MCF 10A (cell line): ENCODE measurements at regions not wholly inside any gene's neighbourhood (a gene's known extent, or its start where the extent isn't known, plus 50 kb on each side); places are given as distances from the start of the nearest gene placed in this dataset.
A peak's percentile ranks its signal among the peaks of the same experiment; 100 is the strongest.

Experiments used
- BruUV-seq: library from RNA; stranded (reverse); fragments of 400-500 nt; replicated peaks from 2 replicates; lab custom pipeline; 2021; lab: Mats Ljungman, UMichigan
- CTCF ChIA-PET: fragments of 300-600 bp; sonication (Branson Sonifier 250); formaldehyde crosslinking; extraction: SDS; loops from one replicate; lab custom pipeline; 2021; ENCODE audit warnings: antibody characterized with exemption, inconsistent platforms; lab: Yijun Ruan, JAX
- POLR2A ChIA-PET: fragments of 300-600, 350-650 bp; sonication (Branson Sonifier 250); formaldehyde crosslinking; extraction: SDS; loops from one replicate; lab custom pipeline; 2020; ENCODE audit warnings: antibody characterized with exemption, inconsistent platforms; lab: Yijun Ruan, JAX
- DNase-seq: peaks from one replicate; pipeline ENCODE4 v3.0.0-alpha.2; 2018; ENCODE audit not compliant: unreplicated experiment
- H3K27ac Mint-ChIP-seq: one replicate; pipeline ENCODE4 v1.8.0; 2022; ENCODE audit warnings: mild to moderate bottlenecking, low read depth, mixed read lengths; ENCODE audit not compliant: unreplicated experiment
- H3K27me3 Mint-ChIP-seq: one replicate; pipeline ENCODE4 v1.8.0; 2022; ENCODE audit warnings: mixed read lengths; ENCODE audit not compliant: insufficient read depth, unreplicated experiment
- H3K36me3 Mint-ChIP-seq: one replicate; pipeline ENCODE4 v1.8.0; 2022; ENCODE audit warnings: mild to moderate bottlenecking, moderate library complexity, mixed read lengths; ENCODE audit not compliant: insufficient read depth, unreplicated experiment
- H3K4me1 Mint-ChIP-seq: one replicate; pipeline ENCODE4 v1.8.0; 2022; ENCODE audit warnings: mixed read lengths; ENCODE audit not compliant: insufficient read depth, unreplicated experiment
- H3K4me3 Mint-ChIP-seq: one replicate; pipeline ENCODE4 v1.8.0; 2022; ENCODE audit warnings: mild to moderate bottlenecking, moderate library complexity, mixed read lengths; ENCODE audit not compliant: unreplicated experiment
- H3K9me3 Mint-ChIP-seq: one replicate; pipeline ENCODE4 v1.8.0; 2022; ENCODE audit warnings: mixed read lengths; ENCODE audit not compliant: unreplicated experiment
- CTCF ChIP-seq: fragments of 200-600 bp; IDR thresholded peaks from one replicate; pipeline ENCODE4 v1.8.0; 2022; ENCODE audit warnings: antibody characterized with exemption, mild to moderate bottlenecking; ENCODE audit not compliant: unreplicated experiment
- intact Hi-C: fragments of 100-400 bp; cut with micrococcal nuclease; formaldehyde crosslinking; loops from 2 replicates; pipeline ENCODE4 v1.14.1; 2022

- H3K36me3 Mint-ChIP-seq, result no peaks in the 10 kb centered on the region
- intact Hi-C loops, result no loop called here
- no peak for DNase-seq
- H3K4me1 Mint-ChIP-seq, result peaks cover 12% of the 10 kb centered on the region
- TSS peak; percentile 36 for BruUV-seq
- H3K27ac Mint-ChIP-seq, result no peak overlapping the region
- POLR2A ChIA-PET, result interaction anchor here (0.6 kb wide), 1 partner anchor 8 kb away, joined by 3 read pairs; no protein-coding TSS in a partner anchor
- H3K9me3 Mint-ChIP-seq, result no peaks in the 10 kb centered on the region
- H3K27me3 Mint-ChIP-seq, result no peaks in the 10 kb centered on the region
- no peak overlapping the region for H3K4me3 Mint-ChIP-seq
- no peak for TF ChIP-seq CTCF
- CTCF ChIA-PET, result interaction anchor here (1.2 kb wide), 1 partner anchor 223 kb away, joined by 4 read pairs; no protein-coding TSS in a partner anchor
Observed at GRCh38 chr2:228542277-228542676, 360.8 kb upstream of the SPHKAP start.

- TF ChIP-seq CTCF, result no peak
Observed at GRCh38 chr2:228541789-228542188, 360.3 kb upstream of the SPHKAP start.

GRCh38 chr2:228540976-228541375 is 359.5 kb upstream of the SPHKAP start:
- ChIA-PET POLR2A (interaction anchor here (0.6 kb wide), 1 partner anchor 417 kb away, joined by 4 read pairs; no protein-coding TSS in a partner anchor), CTCF (no interaction called here)
- Mint-ChIP-seq H3K27ac (no peak overlapping the region), H3K4me3 (no peak overlapping the region), H3K36me3 (no peaks in the 10 kb centered on the region), H3K27me3 (no peaks in the 10 kb centered on the region), H3K9me3 (no peaks in the 10 kb centered on the region), H3K4me1 (peaks cover 12% of the 10 kb centered on the region)
- intact Hi-C loops, result no loop called here
- BruUV-seq, result no TSS peak
- DNase-seq, result no peak
- TF ChIP-seq CTCF, result no peak

More at GRCh38 chr2:228541789-228542188, 360.3 kb upstream of the SPHKAP start:
- CTCF ChIA-PET, result interaction anchor here (0.6 to 1.2 kb wide), 2 partner anchors 83 to 222 kb away, joined by 3 to 4 read pairs; no protein-coding TSS in a partner anchor
- peak; percentile 44 for DNase-seq
- peaks cover 12% of the 10 kb centered on the region for H3K4me1 Mint-ChIP-seq
- H3K27ac Mint-ChIP-seq, result no peak overlapping the region
- H3K9me3 Mint-ChIP-seq, result no peaks in the 10 kb centered on the region
- POLR2A ChIA-PET, result interaction anchor here (0.6 kb wide), 2 partner anchors 8 to 418 kb away, joined by 3 to 4 read pairs; no protein-coding TSS in a partner anchor
- BruUV-seq, result no TSS peak
- intact Hi-C loops, result no loop called here
- H3K4me3 Mint-ChIP-seq, result no peak overlapping the region
- no peaks in the 10 kb centered on the region for H3K27me3 Mint-ChIP-seq
- no peaks in the 10 kb centered on the region for H3K36me3 Mint-ChIP-seq

- intact Hi-C loops, result no loop called here
- ChIA-PET POLR2A (no interaction called here), CTCF (interaction anchor here (0.6 kb wide), 1 partner anchor 974 kb away, joined by 3 read pairs; no protein-coding TSS in a partner anchor)
- no peaks in the 10 kb centered on the region for H3K36me3 Mint-ChIP-seq
- H3K27me3 Mint-ChIP-seq, result no peaks in the 10 kb centered on the region
- no peak overlapping the region for H3K4me3 Mint-ChIP-seq
- H3K9me3 Mint-ChIP-seq, result peaks cover 7% of the 10 kb centered on the region
- BruUV-seq, result no TSS peak
- peak; percentile 38 for DNase-seq
- TF ChIP-seq CTCF, result no peak
- H3K27ac Mint-ChIP-seq, result no peak overlapping the region
- H3K4me1 Mint-ChIP-seq, result no peaks in the 10 kb centered on the region
Observed at GRCh38 chr2:228535396-228535795, 353.9 kb upstream of the SPHKAP start.
